LNCaP clone FGC (cell line): ENCODE measurements at regions not wholly inside any gene's neighbourhood (a gene's known extent, or its start where the extent isn't known, plus 50 kb on each side); places are given as distances from the start of the nearest gene placed in this dataset.
A peak's percentile ranks its signal among the peaks of the same experiment; 100 is the strongest.
"Not testable (repeated sequence)": the region's sequence is repeated elsewhere in the genome, so short reads cannot be mapped to it uniquely, and the experiment has no call there.

Experiments
- DNase-seq: peaks from one replicate; pipeline ENCODE4 v3.0.0-alpha.2; 2011; ENCODE audit warnings: low read depth
- H3K4me3 ChIP-seq: 2 replicates; pipeline ENCODE4 v1.5.1; 2011; ENCODE audit warnings: mild to moderate bottlenecking, low read depth, low read length, control low read depth
- TF ChIP-seq, protein P1 (sequence below): IDR thresholded peaks from 2 replicates; pipeline ENCODE4 v1.5.1; 2012; ENCODE audit warnings: mild to moderate bottlenecking; ENCODE audit not compliant: control insufficient read depth, insufficient read depth; ENCODE audit errors: extremely low read depth

DNA sequence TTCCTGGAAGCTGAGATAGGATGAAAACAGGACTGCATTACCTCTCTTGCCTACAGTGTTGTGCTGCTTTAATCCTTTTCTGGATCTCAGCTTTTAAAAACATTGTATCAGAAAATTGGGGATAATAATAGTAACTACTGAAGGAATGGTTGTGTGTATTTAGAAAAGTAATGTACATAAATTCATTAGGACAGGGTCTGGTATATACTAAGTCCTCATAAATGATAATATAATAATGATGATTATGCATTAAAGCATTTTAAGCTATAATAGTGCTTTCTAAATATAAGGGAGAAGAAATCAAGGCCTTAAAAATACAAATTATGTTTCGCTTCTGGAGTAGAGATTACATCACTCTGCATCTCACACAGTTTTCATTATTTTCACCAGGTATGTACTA, 530.1 kb downstream of the ZNF385D start:
- TF ChIP-seq, protein P1, sequence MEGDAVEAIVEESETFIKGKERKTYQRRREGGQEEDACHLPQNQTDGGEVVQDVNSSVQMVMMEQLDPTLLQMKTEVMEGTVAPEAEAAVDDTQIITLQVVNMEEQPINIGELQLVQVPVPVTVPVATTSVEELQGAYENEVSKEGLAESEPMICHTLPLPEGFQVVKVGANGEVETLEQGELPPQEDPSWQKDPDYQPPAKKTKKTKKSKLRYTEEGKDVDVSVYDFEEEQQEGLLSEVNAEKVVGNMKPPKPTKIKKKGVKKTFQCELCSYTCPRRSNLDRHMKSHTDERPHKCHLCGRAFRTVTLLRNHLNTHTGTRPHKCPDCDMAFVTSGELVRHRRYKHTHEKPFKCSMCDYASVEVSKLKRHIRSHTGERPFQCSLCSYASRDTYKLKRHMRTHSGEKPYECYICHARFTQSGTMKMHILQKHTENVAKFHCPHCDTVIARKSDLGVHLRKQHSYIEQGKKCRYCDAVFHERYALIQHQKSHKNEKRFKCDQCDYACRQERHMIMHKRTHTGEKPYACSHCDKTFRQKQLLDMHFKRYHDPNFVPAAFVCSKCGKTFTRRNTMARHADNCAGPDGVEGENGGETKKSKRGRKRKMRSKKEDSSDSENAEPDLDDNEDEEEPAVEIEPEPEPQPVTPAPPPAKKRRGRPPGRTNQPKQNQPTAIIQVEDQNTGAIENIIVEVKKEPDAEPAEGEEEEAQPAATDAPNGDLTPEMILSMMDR: no peak
- DNase-seq: no peak
- no peak overlapping the region for H3K4me3 ChIP-seq

DNA sequence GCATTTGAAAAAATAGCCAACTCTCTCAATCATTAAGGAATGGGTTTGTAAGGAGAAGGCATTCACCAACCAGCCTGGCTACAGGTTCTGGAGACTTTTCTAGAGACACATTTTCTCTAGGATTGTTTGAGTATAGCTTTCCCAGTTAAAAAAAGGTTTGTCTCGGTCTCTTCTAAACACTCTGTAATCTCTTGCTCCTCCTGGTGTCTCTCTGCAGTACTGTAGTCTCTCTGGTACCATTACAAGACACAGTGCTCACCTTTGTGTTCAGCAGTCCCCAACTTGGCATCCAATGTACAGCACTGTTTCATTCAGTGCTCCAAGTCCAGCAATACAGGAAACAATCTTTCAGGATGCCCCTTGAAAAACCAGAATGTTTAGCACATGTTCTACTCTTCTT, 534.4 kb downstream of the ZNF385D start:
- DNase-seq: no peak
- TF ChIP-seq, protein P1: peak; percentile 23; the same call in 1 of the 2 replicates
- no peak overlapping the region for H3K4me3 ChIP-seq

DNA sequence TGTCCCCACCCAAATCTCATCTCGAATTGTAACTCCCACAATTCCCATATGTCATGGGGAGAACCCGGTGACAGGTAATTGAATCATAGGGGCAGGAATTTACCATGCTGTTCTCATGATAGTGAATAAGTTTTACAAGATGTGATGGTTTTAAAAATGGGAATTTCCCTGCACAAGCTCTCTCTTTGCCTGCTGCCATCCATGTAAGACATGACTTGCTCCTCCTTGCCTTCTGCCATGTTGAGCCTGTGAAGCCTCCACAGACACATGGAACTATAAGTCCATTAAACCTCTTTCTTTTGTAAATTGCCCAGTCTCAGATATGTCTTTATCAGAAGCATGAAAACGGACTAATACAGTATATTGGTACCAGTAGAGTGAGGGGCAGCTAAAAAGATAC, 546.9 kb downstream of the ZNF385D start:
- not testable (repeated sequence) for H3K4me3 ChIP-seq, DNase-seq

DNA sequence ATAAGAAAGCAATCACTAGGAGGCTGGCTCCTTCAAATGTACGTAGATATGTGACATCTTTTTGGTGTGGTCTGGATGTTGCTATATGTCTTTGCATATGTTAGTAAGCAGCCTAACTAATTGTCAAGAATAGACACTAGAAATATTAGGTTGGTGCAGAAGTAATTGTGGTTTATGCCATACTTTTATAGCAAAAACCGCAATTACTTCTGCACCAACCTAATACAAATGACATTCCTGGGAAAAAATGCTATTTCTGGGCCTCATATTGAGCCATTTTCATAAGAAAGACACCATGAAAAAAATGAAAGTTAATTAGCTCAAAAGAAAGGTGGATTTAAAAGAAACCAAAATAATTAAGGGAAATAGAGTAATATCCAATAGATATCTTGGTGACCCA, 555.8 kb downstream of the ZNF385D start:
- no peak overlapping the region for H3K4me3 ChIP-seq
- TF ChIP-seq, protein P1: no peak
- DNase-seq: no peak

DNA sequence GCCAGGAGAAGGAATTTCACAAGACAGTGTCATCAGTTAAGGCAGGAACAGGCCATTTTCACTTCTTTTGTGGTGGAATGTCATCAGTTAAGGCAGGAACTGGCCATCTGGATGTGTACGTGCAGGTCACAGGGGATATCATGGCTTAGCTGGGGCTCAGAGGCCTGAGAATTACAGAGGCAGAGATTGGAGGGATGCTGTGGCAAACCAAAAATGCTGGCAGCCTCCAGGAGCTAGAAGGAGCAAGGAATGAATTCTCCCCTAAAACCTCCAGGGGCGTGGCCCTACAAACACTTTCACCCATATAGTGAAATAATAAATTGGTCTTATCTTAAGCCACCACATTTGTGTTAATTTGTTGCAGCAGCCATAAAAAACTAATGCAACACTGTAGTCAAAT, 557.0 kb downstream of the ZNF385D start:
- H3K4me3 ChIP-seq, DNase-seq: not testable (repeated sequence)

DNA sequence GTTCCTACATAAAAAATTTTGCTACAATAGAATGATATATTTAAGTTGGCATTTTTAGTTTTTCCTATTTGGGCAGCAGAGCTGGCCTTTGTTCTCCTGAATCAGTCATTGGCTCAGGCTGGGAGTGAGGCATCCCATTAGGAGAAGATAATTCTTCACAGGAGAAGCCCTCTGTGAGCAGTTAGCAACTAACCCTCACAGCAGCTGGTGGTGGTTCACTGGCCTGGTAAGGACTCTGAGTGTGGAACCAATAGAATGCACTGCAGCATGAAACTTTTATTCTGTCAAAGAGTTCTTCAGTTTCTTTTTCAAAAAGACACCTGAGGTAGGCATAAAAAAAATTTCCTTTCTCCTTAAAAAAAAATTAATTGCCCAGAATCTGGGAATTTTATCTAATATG, 562.6 kb downstream of the ZNF385D start:
- TF ChIP-seq, protein P1: no peak
- no peak overlapping the region for H3K4me3 ChIP-seq
- no peak for DNase-seq

DNA sequence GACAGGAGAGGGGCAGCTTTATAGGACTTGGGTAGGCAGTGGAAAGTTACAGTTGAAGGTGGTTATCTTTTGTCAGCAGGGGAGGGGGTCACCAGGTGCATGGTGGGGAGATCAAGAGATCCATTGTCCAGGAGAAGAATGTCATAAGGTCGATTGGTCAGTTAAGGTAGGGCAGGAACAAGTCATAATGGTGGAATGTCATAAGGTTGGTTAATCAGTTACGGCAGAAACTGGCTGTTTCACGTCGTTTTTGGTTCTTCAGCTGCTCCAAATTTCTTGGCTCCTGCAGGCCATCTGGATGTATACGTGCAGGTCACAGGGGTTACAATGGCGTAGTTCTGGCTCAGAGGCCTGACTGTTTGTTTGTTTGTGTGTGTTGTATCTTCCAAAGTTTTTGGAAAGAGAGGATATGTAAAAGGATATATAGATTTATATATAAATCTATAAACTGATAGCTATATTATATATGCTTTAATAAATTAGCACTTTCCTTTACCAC, 565.1 kb downstream of the ZNF385D start:
- no peak for DNase-seq
- TF ChIP-seq, protein P1: no peak
- no peak overlapping the region for H3K4me3 ChIP-seq

DNA sequence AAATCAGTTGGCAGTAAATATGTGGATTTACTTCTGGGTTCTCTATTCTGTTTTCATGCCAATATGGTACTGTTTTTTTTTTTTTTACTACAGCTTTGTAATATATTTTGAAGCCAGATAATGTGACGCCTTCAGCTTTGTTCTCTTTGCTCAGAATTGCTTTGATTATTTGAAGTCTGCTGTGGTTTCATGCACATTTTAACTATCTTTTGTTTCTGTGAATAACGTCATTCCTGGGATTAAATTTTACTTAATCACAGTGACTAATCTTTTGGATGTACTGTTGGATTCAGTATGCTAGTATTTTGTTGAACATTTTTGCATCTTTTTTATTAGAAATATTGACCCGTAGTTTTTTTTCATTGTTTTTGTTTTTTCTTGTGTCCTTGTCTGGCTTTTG, 576.5 kb downstream of the ZNF385D start:
- no peak for DNase-seq
- H3K4me3 ChIP-seq: no peak overlapping the region
- TF ChIP-seq, protein P1: no peak
